ENCODE measurements at regions not wholly inside any gene's neighbourhood (a gene's known extent, or its start where the extent isn't known, plus 50 kb on each side); places are given as distances from the start of the nearest gene placed in this dataset.

GRCh38 chr2:217429981-217430500 is 570.2 kb upstream of the TNP1 start:
- TF ChIP-seq EZH2 (IDR thresholded peaks at IDR 0.05; ENCODE audit: insufficient read depth, low read length) (no peak), CTCF (IDR thresholded peaks at IDR 0.05; ENCODE audit: insufficient read depth, low read depth, low read length) (no peak)
- H3K27ac ChIP-seq (ENCODE audit: low read depth, low read length) = no peak overlapping the region
- peaks cover 5% of the 10 kb centered on the region for H3K9me3 Mint-ChIP-seq (ENCODE audit: unreplicated experiment)
- H3K79me2 ChIP-seq (ENCODE audit: insufficient read depth, low read length) = no peaks in the 10 kb centered on the region
- H3K27me3 Mint-ChIP-seq (ENCODE audit: low read depth, unreplicated experiment) = no peaks in the 10 kb centered on the region
- no peaks in the 10 kb centered on the region for H3K27me3 ChIP-seq (ENCODE audit: insufficient read depth, low read length)
- H3K4me1 Mint-ChIP-seq (ENCODE audit: low read depth, unreplicated experiment) = peaks cover 30% of the 10 kb centered on the region
- H3K9ac ChIP-seq (ENCODE audit: low read length) = no peak overlapping the region
- peaks cover 4% of the 10 kb centered on the region for H3K36me3 Mint-ChIP-seq (ENCODE audit: low read depth, unreplicated experiment)
- peak; percentile 62 for DNase-seq (ENCODE audit: low read depth)
- no peaks in the 10 kb centered on the region for H3K36me3 ChIP-seq (ENCODE audit: insufficient read depth, low read length)
- FAIRE-seq = no peak
- no peak overlapping the region for H3K27ac Mint-ChIP-seq (ENCODE audit: unreplicated experiment)
- H4K20me1 ChIP-seq (ENCODE audit: insufficient read depth, low read length) = no peaks in the 10 kb centered on the region
- H3K4me1 ChIP-seq (ENCODE audit: insufficient read depth, low read length) = peaks cover 7% of the 10 kb centered on the region
- H3K4me3 Mint-ChIP-seq (ENCODE audit: unreplicated experiment) = no peak overlapping the region
- no peak overlapping the region for H2AFZ ChIP-seq (ENCODE audit: low read depth, low read length)
- no peak overlapping the region for H3K4me2 ChIP-seq (ENCODE audit: low read length)
- no peaks in the 10 kb centered on the region for H3K9me3 ChIP-seq (ENCODE audit: insufficient read depth, low read depth, low read length)
- no peak overlapping the region for H3K4me3 ChIP-seq (ENCODE audit: insufficient read depth, low read depth, low read length)

GRCh38 chr2:217421834-217422233 is 562.0 kb upstream of the TNP1 start:
- DNase-seq (ENCODE audit: low read depth) = no peak
- Mint-ChIP-seq H3K9me3 (ENCODE audit: unreplicated experiment) (peaks cover 5% of the 10 kb centered on the region), H3K4me1 (ENCODE audit: low read depth, unreplicated experiment) (peaks cover 12% of the 10 kb centered on the region), H3K36me3 (ENCODE audit: low read depth, unreplicated experiment) (peaks cover 4% of the 10 kb centered on the region), H3K27ac (ENCODE audit: unreplicated experiment) (no peak overlapping the region), H3K4me3 (ENCODE audit: unreplicated experiment) (no peak overlapping the region), H3K27me3 (ENCODE audit: low read depth, unreplicated experiment) (no peaks in the 10 kb centered on the region)
- Histone ChIP-seq H3K79me2 (ENCODE audit: insufficient read depth, low read length) (no peaks in the 10 kb centered on the region), H3K9ac (ENCODE audit: low read length) (no peak overlapping the region), H3K36me3 (ENCODE audit: insufficient read depth, low read length) (no peaks in the 10 kb centered on the region), H3K9me3 (ENCODE audit: insufficient read depth, low read depth, low read length) (no peaks in the 10 kb centered on the region), H3K27me3 (ENCODE audit: insufficient read depth, low read length) (no peaks in the 10 kb centered on the region), H3K4me2 (ENCODE audit: low read length) (no peak overlapping the region), H4K20me1 (ENCODE audit: insufficient read depth, low read length) (no peaks in the 10 kb centered on the region), H2AFZ (ENCODE audit: low read depth, low read length) (no peak overlapping the region), H3K4me3 (ENCODE audit: insufficient read depth, low read depth, low read length) (no peak overlapping the region), H3K27ac (ENCODE audit: low read depth, low read length) (no peak overlapping the region), H3K4me1 (ENCODE audit: insufficient read depth, low read length) (no peaks in the 10 kb centered on the region)
- no peak for FAIRE-seq
- TF ChIP-seq EZH2 (IDR thresholded peaks at IDR 0.05; ENCODE audit: insufficient read depth, low read length) = no peak
- TF ChIP-seq CTCF (IDR thresholded peaks at IDR 0.05; ENCODE audit: insufficient read depth, low read depth, low read length) = no peak

GRCh38 chr2:217420854-217421253 is 561.0 kb upstream of the TNP1 start:
- Histone ChIP-seq H3K36me3 (ENCODE audit: insufficient read depth, low read length) (no peaks in the 10 kb centered on the region), H3K4me3 (ENCODE audit: insufficient read depth, low read depth, low read length) (no peak overlapping the region), H3K4me1 (ENCODE audit: insufficient read depth, low read length) (no peaks in the 10 kb centered on the region), H3K27ac (ENCODE audit: low read depth, low read length) (no peak overlapping the region), H3K9ac (ENCODE audit: low read length) (no peak overlapping the region), H3K27me3 (ENCODE audit: insufficient read depth, low read length) (no peaks in the 10 kb centered on the region), H4K20me1 (ENCODE audit: insufficient read depth, low read length) (no peaks in the 10 kb centered on the region), H3K79me2 (ENCODE audit: insufficient read depth, low read length) (no peaks in the 10 kb centered on the region), H2AFZ (ENCODE audit: low read depth, low read length) (no peak overlapping the region), H3K4me2 (ENCODE audit: low read length) (no peak overlapping the region), H3K9me3 (ENCODE audit: insufficient read depth, low read depth, low read length) (no peaks in the 10 kb centered on the region)
- FAIRE-seq = no peak
- Mint-ChIP-seq H3K27ac (ENCODE audit: unreplicated experiment) (no peak overlapping the region), H3K4me1 (ENCODE audit: low read depth, unreplicated experiment) (peaks cover 12% of the 10 kb centered on the region), H3K36me3 (ENCODE audit: low read depth, unreplicated experiment) (no peaks in the 10 kb centered on the region), H3K27me3 (ENCODE audit: low read depth, unreplicated experiment) (no peaks in the 10 kb centered on the region), H3K4me3 (ENCODE audit: unreplicated experiment) (no peak overlapping the region), H3K9me3 (ENCODE audit: unreplicated experiment) (peaks cover 5% of the 10 kb centered on the region)
- no peak for DNase-seq (ENCODE audit: low read depth)
- TF ChIP-seq CTCF (IDR thresholded peaks at IDR 0.05; ENCODE audit: insufficient read depth, low read depth, low read length) = no peak
- TF ChIP-seq EZH2 (IDR thresholded peaks at IDR 0.05; ENCODE audit: insufficient read depth, low read length) = no peak
